ENCODE measurements at regions not wholly inside any gene's neighbourhood (a gene's known extent, or its start where the extent isn't known, plus 50 kb on each side); places are given as distances from the start of the nearest gene placed in this dataset.

DNA sequence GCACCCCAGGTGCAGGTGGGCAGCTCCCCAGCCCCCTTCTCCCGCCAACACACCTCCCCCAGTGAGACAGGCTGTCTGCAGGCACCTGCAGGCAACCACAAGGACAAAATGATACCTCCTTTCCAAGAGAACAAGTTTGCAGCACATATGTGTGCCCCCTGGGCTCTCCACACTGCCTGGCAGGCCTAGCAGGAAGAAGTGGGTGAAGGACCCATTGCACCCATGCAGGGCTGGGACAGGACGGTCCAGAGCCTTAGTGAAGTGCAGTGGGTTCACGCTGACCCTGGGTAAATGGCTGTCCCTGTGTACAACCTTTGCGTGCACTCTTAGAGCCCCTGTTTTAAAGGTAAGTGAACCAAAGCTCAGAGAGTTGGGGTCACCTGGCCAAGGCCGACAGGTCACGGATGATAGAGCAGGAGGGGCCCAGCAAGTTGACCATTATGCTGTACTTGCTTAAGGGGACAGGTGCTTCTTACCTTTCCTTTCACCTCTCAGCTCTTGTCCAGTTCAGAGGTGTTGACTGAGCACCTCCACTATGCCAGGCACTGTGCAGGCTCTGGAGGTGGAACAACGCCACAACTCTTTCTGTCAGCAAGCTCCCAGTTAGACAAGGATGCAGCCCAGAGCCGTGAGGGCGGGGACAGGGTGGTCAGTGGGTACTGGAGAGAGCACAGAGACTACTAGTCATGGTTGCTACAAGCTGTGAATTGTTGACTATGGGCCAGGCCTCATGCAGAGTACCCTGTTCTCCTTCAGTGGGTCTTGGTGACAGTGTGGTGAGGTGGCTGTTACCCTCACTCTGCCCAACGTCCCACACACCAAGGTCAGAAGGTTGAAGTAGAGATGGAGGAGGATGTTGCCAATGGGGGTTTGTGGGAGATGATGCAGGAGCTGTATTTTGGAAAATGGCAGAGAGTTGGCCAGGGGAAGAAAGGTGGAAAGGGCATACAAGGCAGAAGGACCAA, 125.9 kb downstream of the PAPOLA start:
- no peaks in the 10 kb centered on the region for H3K9me3 Mint-ChIP-seq (ENCODE audit: low read depth, unreplicated experiment)
- TF ChIP-seq, protein P1, sequence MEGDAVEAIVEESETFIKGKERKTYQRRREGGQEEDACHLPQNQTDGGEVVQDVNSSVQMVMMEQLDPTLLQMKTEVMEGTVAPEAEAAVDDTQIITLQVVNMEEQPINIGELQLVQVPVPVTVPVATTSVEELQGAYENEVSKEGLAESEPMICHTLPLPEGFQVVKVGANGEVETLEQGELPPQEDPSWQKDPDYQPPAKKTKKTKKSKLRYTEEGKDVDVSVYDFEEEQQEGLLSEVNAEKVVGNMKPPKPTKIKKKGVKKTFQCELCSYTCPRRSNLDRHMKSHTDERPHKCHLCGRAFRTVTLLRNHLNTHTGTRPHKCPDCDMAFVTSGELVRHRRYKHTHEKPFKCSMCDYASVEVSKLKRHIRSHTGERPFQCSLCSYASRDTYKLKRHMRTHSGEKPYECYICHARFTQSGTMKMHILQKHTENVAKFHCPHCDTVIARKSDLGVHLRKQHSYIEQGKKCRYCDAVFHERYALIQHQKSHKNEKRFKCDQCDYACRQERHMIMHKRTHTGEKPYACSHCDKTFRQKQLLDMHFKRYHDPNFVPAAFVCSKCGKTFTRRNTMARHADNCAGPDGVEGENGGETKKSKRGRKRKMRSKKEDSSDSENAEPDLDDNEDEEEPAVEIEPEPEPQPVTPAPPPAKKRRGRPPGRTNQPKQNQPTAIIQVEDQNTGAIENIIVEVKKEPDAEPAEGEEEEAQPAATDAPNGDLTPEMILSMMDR (IDR thresholded peaks at IDR 0.05; ENCODE audit: unreplicated experiment) = no peak
- intact Hi-C loops (cut with micrococcal nuclease; ENCODE audit: unreplicated experiment) = no loop called here
- CTCF ChIA-PET = no interaction called here
- BruUV-seq (replicated peaks) = no TSS peak
- peaks cover 34% of the 10 kb centered on the region for H3K27me3 Mint-ChIP-seq (ENCODE audit: unreplicated experiment)
- H3K4me3 Mint-ChIP-seq (ENCODE audit: low read depth, unreplicated experiment) = no peak overlapping the region
- H3K4me1 Mint-ChIP-seq (ENCODE audit: low read depth, unreplicated experiment) = peaks cover 8% of the 10 kb centered on the region
- no peak for DNase-seq
- H3K27ac Mint-ChIP-seq (ENCODE audit: unreplicated experiment) = no peak overlapping the region
- no peaks in the 10 kb centered on the region for H3K36me3 Mint-ChIP-seq (ENCODE audit: insufficient read depth, unreplicated experiment)

DNA sequence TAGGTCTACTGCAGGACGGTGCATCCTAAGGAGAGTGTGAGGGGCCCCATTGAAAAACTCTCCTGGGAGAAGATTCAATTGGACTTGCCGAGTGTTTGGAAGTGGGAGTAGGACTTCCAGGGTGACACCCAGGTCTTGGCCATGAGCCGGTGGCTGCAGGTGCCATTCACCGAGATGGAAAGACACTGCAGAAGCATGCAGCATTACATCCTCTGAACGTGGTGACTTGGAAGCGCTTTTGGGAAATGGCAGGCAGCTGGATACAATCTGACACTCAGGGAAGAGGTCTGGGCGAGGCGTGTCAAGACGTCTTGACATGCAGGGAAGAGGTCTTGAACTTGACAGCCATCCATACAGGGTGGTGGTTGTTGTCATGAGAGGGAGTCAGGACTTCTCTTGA, 126.9 kb downstream of the PAPOLA start:
- Mint-ChIP-seq H3K4me1 (ENCODE audit: low read depth, unreplicated experiment) (peaks cover 8% of the 10 kb centered on the region), H3K9me3 (ENCODE audit: low read depth, unreplicated experiment) (no peaks in the 10 kb centered on the region), H3K27ac (ENCODE audit: unreplicated experiment) (no peak overlapping the region), H3K27me3 (ENCODE audit: unreplicated experiment) (peaks cover 34% of the 10 kb centered on the region), H3K4me3 (ENCODE audit: low read depth, unreplicated experiment) (no peak overlapping the region), H3K36me3 (ENCODE audit: insufficient read depth, unreplicated experiment) (no peaks in the 10 kb centered on the region)
- TF ChIP-seq, protein P1 (IDR thresholded peaks at IDR 0.05; ENCODE audit: unreplicated experiment) = no peak
- intact Hi-C loops (cut with micrococcal nuclease; ENCODE audit: unreplicated experiment) = no loop called here
- no peak for DNase-seq
- BruUV-seq (replicated peaks) = no TSS peak
- CTCF ChIA-PET = no interaction called here

DNA sequence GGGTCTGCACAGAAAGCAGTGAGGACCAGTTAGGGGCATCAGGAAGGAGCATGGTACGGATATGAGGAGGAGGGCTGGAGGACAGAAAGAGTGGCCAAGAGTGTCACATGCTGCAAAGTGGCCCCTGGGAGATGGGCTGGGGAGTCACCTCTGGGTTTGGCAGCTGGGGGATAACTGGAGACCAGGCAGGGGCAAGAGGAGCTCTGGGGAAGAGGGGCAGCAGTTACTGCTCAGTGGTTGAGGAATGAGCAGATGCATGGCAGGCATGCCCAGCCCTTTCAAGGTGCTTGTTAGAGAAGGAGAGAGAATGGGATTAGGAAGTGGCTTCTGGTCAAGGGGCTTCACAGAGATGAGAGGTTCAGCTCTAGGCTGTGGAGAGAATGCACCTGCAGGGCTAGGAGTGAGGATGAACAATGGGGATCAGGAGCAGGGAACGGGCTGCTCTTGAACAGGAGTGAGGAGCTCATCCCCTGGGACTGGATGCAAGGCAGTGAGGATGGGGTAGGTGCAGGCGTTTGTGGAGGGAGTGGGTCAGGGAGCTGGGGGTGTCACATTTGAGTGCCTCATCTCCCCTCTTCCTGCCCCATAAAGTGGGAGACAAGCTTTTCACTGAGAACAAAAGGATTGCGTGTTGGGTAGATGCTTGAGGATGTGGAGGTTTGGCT, 127.5 kb downstream of the PAPOLA start:
- no TSS peak for BruUV-seq (replicated peaks)
- intact Hi-C loops (cut with micrococcal nuclease; ENCODE audit: unreplicated experiment) = no loop called here
- Mint-ChIP-seq H3K9me3 (ENCODE audit: low read depth, unreplicated experiment) (no peaks in the 10 kb centered on the region), H3K36me3 (ENCODE audit: insufficient read depth, unreplicated experiment) (no peaks in the 10 kb centered on the region), H3K4me1 (ENCODE audit: low read depth, unreplicated experiment) (peaks cover 8% of the 10 kb centered on the region), H3K4me3 (ENCODE audit: low read depth, unreplicated experiment) (no peak overlapping the region), H3K27me3 (ENCODE audit: unreplicated experiment) (peaks cover 34% of the 10 kb centered on the region), H3K27ac (ENCODE audit: unreplicated experiment) (no peak overlapping the region)
- DNase-seq = no peak
- TF ChIP-seq, protein P1 (IDR thresholded peaks at IDR 0.05; ENCODE audit: unreplicated experiment) = no peak
- CTCF ChIA-PET = no interaction called here

DNA sequence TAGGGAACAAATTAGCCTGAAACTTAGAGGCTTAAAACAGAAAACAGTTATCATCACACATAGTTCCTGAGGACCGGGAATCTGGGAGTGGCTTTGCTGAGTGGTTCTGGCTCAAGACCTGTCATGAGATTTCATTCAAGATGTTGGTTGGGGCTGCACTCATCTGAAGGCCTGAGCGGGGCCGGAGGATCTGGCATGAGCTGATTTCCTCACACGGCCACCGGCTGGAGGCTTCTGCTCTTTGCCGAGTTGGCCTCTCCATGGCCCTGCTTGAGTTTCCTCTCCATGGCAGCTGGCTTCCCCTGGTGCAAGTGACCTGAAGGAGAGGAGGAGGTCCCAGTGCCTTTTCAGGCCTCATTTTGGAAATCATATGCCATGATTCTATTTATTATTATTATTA, 128.1 kb downstream of the PAPOLA start:
- Mint-ChIP-seq H3K27ac (ENCODE audit: unreplicated experiment) (no peak overlapping the region), H3K36me3 (ENCODE audit: insufficient read depth, unreplicated experiment) (no peaks in the 10 kb centered on the region), H3K4me3 (ENCODE audit: low read depth, unreplicated experiment) (no peak overlapping the region), H3K4me1 (ENCODE audit: low read depth, unreplicated experiment) (peaks cover 8% of the 10 kb centered on the region), H3K27me3 (ENCODE audit: unreplicated experiment) (peaks cover 39% of the 10 kb centered on the region), H3K9me3 (ENCODE audit: low read depth, unreplicated experiment) (no peaks in the 10 kb centered on the region)
- CTCF ChIA-PET = no interaction called here
- no peak for DNase-seq
- TF ChIP-seq, protein P1 (IDR thresholded peaks at IDR 0.05; ENCODE audit: unreplicated experiment) = no peak
- intact Hi-C loops (cut with micrococcal nuclease; ENCODE audit: unreplicated experiment) = no loop called here
- BruUV-seq (replicated peaks) = no TSS peak

Data from Calu3 (cell line).